ENCODE measurements at regions not wholly inside any gene's neighbourhood (a gene's known extent, or its start where the extent isn't known, plus 50 kb on each side); places are given as distances from the start of the nearest gene placed in this dataset.

DNA sequence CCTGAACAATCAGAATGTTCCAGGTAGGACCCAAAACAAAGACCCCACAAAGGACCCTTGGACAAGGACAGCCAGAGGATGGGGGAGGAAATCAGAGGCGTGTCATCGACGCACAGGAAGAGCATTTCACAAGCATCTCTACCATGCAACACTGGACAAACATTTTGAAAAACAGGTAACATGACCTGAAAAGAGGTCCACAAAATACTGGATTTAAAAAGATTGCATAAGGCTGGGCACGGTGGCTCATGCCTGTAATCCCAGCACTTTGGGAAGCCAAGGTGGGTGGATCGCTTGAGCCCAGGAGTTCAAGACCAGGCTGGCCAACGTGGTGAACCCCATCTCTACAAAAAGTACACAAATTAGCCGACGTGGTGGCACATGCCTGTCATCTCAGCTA, 60.5 kb upstream of the RNF32 start:
- 80% methylated on average over 1 of the region's 8 CpGs; no CpG with 5 or more reads in 1 of the 2 experiments for WGBS, 2 experiments (ENCODE audit: extremely low coverage in 2 of 2, insufficient read length in 1 of 2)
- Histone ChIP-seq H3K4me2 (ENCODE audit: low read depth, low read length) (no peak overlapping the region), H3K27me3 (ENCODE audit: control insufficient read depth, insufficient read depth, low read length) (no peaks in the 10 kb centered on the region), H3K36me3 (ENCODE audit: control insufficient read depth, insufficient read depth, low read length) (no peaks in the 10 kb centered on the region), H2BK20ac (ENCODE audit: low read depth, low read length) (no peak overlapping the region), H4K20me1 (ENCODE audit: insufficient read depth, low read length) (no peaks in the 10 kb centered on the region), H2BK120ac (ENCODE audit: low read depth, low read length) (no peak overlapping the region), H3K9me3 (ENCODE audit: control insufficient read depth, insufficient read depth, low read length) (peaks cover 13% of the 10 kb centered on the region), H2BK15ac (ENCODE audit: low read depth, low read length) (no peak overlapping the region), H4K5ac (ENCODE audit: low read depth, low read length) (no peak overlapping the region), H2AK9ac (replicated peaks; ENCODE audit: low read depth, low read length, poor library complexity) (no peak overlapping the region), H3K4me3 (ENCODE audit: insufficient read depth, low read depth, low read length) (no peak overlapping the region), H3K9ac (ENCODE audit: low read depth, low read length) (no peak overlapping the region), H3K4ac (ENCODE audit: low read depth, low read length) (no peak overlapping the region), H4K8ac (ENCODE audit: low read depth in 2 of 2, low read length in 2 of 2) (no peak overlapping the region), H3K23ac (ENCODE audit: low read depth, low read length) (no peak overlapping the region), H3K4me1 (ENCODE audit: control insufficient read depth, insufficient read depth, low read length) (no peaks in the 10 kb centered on the region), H3K79me1 (ENCODE audit: low read depth in 1 of 2, low read length in 2 of 2) (no peaks in the 10 kb centered on the region), H3K14ac (replicated peaks; ENCODE audit: low read depth, low read length) (no peak overlapping the region), H2AK5ac (ENCODE audit: low read depth, low read length) (no peak overlapping the region), H3K9me1 (ENCODE audit: insufficient read depth, low read length) (no peaks in the 10 kb centered on the region), H4K91ac (ENCODE audit: insufficient read depth, low read depth, low read length) (no peak overlapping the region), H2AFZ (replicated peaks; ENCODE audit: low read length, poor library complexity) (no peak overlapping the region), H3K56ac (ENCODE audit: extremely low read depth, insufficient read depth, low read length) (no peak overlapping the region), H3K18ac (ENCODE audit: low read depth, low read length) (no peak overlapping the region), H3K27ac (ENCODE audit: insufficient read depth, low read length) (no peak overlapping the region), H2BK5ac (ENCODE audit: low read depth, low read length, poor library complexity, severe bottlenecking) (no peak overlapping the region)
- TF ChIP-seq RAD21 (IDR thresholded peaks at IDR 0.05; ENCODE audit: low read length) (no peak), SMC3 (IDR thresholded peaks at IDR 0.05; ENCODE audit: low read depth, low read length) (no peak), MAFK (IDR thresholded peaks at IDR 0.05; ENCODE audit: low read depth, low read length) (no peak), USF2 (IDR thresholded peaks at IDR 0.05; ENCODE audit: low read depth, low read length) (no peak), BHLHE40 (IDR thresholded peaks at IDR 0.05; ENCODE audit: low read depth, low read length) (no peak), MAZ (IDR thresholded peaks at IDR 0.05; ENCODE audit: borderline replicate concordance, low read depth, low read length) (no peak), ELK1 (IDR thresholded peaks at IDR 0.05; ENCODE audit: borderline replicate concordance, low read depth, low read length) (no peak), MXI1 (IDR thresholded peaks at IDR 0.05; ENCODE audit: borderline replicate concordance, low read depth, low read length) (no peak), CHD1 (IDR thresholded peaks at IDR 0.05; ENCODE audit: low read depth, low read length) (no peak), POLR2A (IDR thresholded peaks at IDR 0.05; ENCODE audit: low read depth, low read length) (no peak), RCOR1 (IDR thresholded peaks at IDR 0.05; ENCODE audit: insufficient replicate concordance, low read length) (no peak), NFE2L2 (IDR thresholded peaks at IDR 0.05; ENCODE audit: low read depth, low read length) (no peak), RFX5 (IDR thresholded peaks at IDR 0.05; ENCODE audit: low read depth, low read length) (no peak), FOS (IDR thresholded peaks at IDR 0.05; ENCODE audit: low read depth, low read length) (no peak), CEBPB (IDR thresholded peaks at IDR 0.05; ENCODE audit: low read depth, low read length) (no peak)
- TF ChIP-seq, protein P1, sequence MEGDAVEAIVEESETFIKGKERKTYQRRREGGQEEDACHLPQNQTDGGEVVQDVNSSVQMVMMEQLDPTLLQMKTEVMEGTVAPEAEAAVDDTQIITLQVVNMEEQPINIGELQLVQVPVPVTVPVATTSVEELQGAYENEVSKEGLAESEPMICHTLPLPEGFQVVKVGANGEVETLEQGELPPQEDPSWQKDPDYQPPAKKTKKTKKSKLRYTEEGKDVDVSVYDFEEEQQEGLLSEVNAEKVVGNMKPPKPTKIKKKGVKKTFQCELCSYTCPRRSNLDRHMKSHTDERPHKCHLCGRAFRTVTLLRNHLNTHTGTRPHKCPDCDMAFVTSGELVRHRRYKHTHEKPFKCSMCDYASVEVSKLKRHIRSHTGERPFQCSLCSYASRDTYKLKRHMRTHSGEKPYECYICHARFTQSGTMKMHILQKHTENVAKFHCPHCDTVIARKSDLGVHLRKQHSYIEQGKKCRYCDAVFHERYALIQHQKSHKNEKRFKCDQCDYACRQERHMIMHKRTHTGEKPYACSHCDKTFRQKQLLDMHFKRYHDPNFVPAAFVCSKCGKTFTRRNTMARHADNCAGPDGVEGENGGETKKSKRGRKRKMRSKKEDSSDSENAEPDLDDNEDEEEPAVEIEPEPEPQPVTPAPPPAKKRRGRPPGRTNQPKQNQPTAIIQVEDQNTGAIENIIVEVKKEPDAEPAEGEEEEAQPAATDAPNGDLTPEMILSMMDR (conservative IDR thresholded peaks at IDR 0.05; ENCODE audit: low read depth, low read length): no peak
- in situ Hi-C loops (cut with MboI; ENCODE audit: low sequenced_read_pairs) (no loop called here), intact Hi-C loops (cut with micrococcal nuclease) (no loop called here), dilution Hi-C loops (cut with HindIII; ENCODE audit: low sequenced_read_pairs, unreplicated experiment) (no loop called here)
- ChIA-PET CTCF (no interaction called here), POLR2A (ENCODE audit: unreplicated experiment) (no interaction called here)
- DNase-seq: no peak
- ATAC-seq (ENCODE audit: low read depth): no peak
- BruUV-seq (replicated peaks): no TSS peak
